K562 (cell line): ENCODE measurements at regions not wholly inside any gene's neighbourhood (a gene's known extent, or its start where the extent isn't known, plus 50 kb on each side); places are given as distances from the start of the nearest gene placed in this dataset.

ENCODE experiments used
- CTCF ChIP-seq, 3 experiments: IDR thresholded peaks in 2 of 3; conservative IDR thresholded peaks in 1 of 3; 2 replicates each; pipeline ENCODE4 v1.5.1; 2011 to 2012; ENCODE audit warnings: low read length in 3 of 3, mild to moderate bottlenecking in 3 of 3, control low read depth in 2 of 3, improper control_type of control experiment in 1 of 3, inconsistent platforms in 1 of 3, low read depth in 1 of 3, mixed read lengths in 1 of 3, moderate library complexity in 1 of 3; ENCODE audit not compliant: insufficient read depth in 2 of 3
- KLF1 ChIP-seq: fragments of 450-650 bp; IDR thresholded peaks from 2 replicates; pipeline ENCODE4 v1.6.1; 2016; ENCODE audit warnings: missing genetic modification characterization, missing compliant biosample characterization
- PHF8 ChIP-seq: fragments of 200-600 bp; sonication (generic); IDR thresholded peaks from 2 replicates; pipeline ENCODE4 v1.6.1; 2012; ENCODE audit warnings: mixed run types, mild to moderate bottlenecking, inconsistent platforms, low read length, moderate library complexity, borderline replicate concordance
- SMAD4 ChIP-seq: fragments of 250-450 bp; sonication (Bioruptor Pico); conservative IDR thresholded peaks from 2 replicates; pipeline ENCODE4 v1.8.0; 2021; ENCODE audit warnings: inconsistent platforms, mild to moderate bottlenecking, moderate library complexity

- TF ChIP-seq CTCF (IDR thresholded peaks at IDR 0.05 in 2 of 3, conservative IDR thresholded peaks at IDR 0.05 in 1 of 3; ENCODE audit: insufficient read depth in 2 of 3, low read depth in 1 of 3, low read length in 3 of 3) = no peak
- TF ChIP-seq SMAD4 (CRISPR knock-in tag) = no peak
- no peak for TF ChIP-seq KLF1 (tag)
- TF ChIP-seq PHF8 = no peak
Observed at GRCh38 chrX:116238093-116238492, 67.5 kb downstream of the AGTR2 start.
